GM18519 (cell line): ENCODE measurements at regions not wholly inside any gene's neighbourhood (a gene's known extent, or its start where the extent isn't known, plus 50 kb on each side); places are given as distances from the start of the nearest gene placed in this dataset.

Experiments
- ATAC-seq: cut with Tn5 transposase; IDR thresholded peaks from one replicate; pipeline ENCODE4 v1.9.1; 2021; ENCODE audit warnings: mild to moderate bottlenecking, moderate library complexity; ENCODE audit not compliant: unreplicated experiment, low FRiP score

DNA sequence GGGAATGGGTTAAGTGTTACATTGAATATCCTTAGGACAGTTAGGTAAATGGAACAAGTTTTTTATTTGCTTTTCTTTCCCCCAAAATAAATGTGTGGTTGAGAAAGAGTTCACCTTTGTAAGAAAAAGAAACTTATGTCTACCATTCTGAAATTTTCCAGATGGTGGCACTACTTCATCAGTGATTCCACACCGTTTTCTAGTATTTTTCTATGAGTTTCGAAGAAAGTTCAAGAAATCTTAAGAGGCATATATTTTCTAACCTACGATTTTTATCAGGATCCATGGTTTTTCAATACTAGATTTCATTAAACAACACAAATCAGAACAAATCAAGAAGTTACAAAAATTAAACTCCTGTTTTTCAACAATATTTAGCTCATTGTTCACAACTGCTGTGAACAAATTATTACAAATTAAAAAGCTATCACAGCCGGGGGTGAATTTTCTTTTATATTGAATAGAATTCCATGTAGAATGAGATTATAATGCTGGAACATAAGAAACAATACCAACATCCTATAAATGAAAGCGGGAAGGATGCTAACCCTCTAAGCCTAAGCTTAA, 163.1 kb upstream of the NPVF start:
- ATAC-seq = no peak

DNA sequence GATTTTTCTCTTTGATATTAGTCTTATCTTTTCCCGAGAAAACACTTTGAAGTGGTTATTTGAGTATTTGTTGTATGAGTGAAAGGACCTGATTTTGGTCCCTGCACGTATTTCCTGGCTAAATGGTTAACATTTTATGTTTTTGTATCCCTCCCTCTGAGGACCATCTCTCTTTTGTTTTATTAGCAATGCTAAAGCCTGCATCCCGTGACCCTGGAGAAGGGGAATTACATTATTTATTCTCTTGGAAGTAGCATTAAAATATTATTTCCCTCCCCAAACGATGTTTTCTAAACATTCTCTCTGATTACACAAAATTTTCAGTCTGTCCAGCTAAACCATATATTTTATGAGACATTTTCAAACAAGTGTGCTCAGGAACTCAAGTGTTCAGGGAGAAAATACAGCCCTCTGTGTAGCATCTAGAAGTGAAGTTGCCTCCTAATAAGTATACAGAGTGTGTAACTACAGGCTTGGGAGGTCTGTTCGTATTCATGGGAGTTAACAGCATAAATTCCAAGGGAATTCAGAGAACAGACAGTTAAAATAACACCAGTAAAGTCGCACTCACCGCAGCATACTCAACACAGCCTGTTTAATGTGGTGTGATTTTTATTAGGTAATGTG, 163.8 kb upstream of the NPVF start:
- ATAC-seq = no peak

DNA sequence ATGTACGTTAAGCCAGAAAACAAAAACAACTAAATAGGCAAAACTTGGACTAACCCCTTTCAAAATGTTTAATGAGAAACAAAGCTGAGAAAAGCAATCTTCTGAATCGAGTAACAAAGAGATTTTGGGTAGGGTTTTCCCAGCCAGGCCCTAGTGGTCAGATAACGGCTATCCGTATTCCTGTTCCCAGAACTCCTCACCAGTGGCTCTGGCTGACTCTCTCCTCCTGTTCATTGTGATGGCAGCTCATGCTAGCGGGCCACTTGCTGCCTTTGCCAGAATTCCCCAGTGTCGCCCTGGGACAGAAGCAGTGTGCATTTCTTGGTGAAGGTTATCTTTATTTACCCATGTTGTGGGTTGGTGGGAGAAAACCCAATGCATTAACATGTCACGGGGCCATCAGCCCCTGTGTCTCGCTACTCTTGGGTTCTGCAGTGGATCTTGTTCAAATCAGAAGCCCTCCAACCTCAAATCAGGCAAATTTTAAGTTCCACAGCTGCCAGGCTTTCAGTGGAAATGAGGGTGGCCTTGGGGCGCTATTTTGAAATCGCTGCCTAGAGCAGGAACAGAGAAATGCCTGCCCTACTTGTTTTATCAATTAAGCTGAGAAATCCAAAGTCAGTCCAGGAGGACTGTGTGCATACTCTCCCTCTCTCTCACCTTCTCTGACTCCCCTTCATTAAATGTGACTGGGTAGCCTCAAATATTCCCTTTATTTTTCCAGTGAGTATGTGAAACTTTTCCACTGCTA, 164.5 kb upstream of the NPVF start:
- no peak for ATAC-seq

DNA sequence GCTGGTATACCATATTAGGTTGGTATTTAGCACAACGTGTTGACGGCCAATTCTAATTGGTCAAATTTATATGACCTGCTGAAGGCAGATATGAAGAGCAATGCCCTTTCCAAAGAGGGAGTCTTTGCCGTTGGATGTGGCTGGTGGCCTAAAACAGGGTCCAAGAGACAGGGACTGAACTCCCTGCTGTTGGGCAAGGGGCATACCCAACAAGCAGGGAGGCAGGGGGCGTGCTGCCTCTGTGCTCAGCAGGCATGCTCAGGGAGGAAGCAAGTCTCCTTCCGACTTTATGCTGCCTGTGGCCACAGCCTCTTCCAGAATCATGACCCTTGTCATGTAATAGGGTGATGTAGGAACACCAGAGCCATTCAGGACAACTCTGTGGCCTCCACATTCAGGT, 167.7 kb upstream of the NPVF start:
- no peak for ATAC-seq

DNA sequence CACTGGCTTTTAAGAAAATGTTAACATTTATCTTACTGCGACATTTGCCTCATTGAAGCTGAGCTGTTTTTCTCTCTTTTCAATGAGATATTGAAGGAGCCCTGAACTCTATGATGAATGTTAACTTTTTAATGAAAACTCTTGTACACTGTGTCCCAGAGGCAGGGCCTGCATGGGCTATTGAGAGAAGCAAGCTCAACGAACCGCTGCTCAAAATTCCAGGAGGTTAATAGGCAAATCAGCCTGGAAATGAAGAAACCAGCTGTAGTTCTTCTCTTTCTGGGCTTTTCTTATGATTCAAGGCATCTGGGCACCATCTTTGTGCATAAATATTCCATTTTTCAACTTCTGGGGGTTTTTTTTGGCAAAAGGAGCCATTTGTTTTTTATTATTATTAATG, 168.4 kb upstream of the NPVF start:
- no peak for ATAC-seq

DNA sequence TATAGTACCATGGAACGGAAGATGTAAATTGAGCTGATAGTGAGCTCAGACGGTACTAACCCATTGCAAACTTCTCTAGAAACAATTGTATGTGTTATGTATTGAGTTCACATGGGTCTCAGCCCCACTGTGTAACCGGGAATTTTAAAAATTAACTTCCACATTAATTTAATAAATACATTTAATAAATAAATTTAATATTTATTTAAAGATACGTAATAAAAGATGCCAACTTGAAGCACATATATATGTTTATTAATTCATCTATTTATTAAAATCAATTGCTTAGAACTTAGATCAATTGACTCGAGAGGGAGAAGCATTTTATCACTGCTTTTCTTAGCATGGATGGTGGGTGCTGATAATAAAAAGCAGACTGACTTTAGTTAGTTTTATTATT, 170.1 kb upstream of the NPVF start:
- no peak for ATAC-seq

DNA sequence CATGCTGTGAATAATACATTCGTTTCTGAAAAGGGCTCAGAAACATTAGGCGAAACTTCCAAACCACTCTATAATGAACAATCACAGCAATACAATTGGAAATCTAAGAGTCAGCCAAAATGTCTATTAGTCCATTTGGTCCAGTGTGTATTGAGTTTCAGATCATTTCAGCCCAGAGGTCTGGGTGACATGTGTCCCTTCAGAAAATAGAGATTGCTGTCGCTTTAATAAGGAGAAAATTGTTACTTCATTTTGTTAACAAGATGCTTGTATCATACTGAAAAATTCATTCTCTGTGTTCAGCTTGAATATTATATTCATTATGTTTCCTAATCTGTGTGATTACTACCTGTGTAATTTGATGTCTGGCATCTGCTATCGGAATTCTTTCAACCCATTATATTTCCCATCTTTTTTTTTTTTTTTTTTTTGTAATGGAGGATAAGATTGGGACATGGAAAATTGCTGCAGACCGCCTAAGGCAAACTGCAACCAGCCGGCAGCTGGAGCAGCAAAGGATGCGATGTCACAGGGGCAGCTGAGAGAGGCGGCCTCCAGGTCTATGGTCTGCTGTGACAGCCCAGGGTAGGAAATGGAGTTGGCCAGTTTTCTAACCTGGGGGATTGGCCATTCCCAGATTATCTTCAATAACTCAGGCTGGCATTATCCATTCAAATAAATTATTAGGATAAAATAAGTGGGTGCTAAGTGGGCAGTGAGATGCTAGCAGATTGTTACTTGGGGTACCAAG, 170.9 kb upstream of the NPVF start:
- ATAC-seq = no peak

DNA sequence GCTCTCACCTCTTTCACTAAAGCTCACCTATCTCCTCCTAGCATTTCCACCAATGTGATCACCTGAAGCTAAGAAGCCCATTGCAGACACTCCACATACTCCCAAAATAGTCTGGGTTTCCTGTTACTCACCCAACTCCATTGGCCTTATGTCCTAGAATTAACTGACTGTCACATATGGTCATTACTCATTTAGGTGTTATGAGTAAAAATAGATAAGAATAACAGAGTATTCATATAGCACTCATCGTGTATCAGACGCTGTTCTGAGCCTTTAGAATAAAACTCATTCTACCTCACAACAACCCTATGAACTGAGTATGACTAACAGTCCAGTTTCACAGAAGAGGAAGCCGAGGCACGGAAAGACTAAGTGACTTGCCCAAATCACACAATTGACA, 174.2 kb upstream of the NPVF start:
- ATAC-seq = no peak

DNA sequence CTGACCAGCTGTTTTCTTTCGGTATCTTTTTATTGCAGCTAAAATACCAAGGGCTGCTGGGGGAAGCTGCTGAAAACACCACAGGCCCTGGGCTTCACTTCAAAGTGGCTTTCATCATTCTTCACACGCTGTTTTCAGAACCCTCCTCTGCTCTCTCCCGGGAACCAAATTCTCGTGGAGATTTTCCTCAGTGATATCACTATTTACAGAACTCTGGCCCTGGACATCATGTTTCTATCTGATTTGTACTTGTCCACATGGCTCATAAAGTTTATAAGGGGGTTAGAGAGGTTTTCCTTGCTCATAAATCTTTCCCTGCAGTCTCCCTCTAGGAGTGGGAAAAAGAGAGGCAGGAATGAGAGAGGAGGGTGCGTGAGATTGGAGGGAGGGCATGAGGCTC, 177.4 kb upstream of the NPVF start:
- no peak for ATAC-seq

DNA sequence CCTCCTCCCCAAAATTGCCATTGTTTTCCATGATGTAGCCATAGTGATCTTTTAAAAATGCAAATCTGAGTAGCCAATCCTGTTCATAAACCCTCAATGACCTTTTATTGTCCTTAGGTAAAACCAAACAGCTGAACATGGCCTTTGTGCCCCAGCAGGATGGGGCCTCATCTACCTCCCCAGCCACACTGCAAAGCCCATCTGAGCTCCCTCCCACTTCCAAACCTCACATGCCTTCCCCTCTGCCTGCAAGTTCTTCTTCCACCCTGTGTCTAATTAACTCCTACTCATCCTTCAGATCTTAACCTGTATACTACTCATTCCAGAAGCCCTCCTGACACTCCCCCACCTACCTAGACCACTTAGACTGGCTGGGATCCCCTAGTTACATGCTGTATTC, 178.8 kb upstream of the NPVF start:
- no peak for ATAC-seq

DNA sequence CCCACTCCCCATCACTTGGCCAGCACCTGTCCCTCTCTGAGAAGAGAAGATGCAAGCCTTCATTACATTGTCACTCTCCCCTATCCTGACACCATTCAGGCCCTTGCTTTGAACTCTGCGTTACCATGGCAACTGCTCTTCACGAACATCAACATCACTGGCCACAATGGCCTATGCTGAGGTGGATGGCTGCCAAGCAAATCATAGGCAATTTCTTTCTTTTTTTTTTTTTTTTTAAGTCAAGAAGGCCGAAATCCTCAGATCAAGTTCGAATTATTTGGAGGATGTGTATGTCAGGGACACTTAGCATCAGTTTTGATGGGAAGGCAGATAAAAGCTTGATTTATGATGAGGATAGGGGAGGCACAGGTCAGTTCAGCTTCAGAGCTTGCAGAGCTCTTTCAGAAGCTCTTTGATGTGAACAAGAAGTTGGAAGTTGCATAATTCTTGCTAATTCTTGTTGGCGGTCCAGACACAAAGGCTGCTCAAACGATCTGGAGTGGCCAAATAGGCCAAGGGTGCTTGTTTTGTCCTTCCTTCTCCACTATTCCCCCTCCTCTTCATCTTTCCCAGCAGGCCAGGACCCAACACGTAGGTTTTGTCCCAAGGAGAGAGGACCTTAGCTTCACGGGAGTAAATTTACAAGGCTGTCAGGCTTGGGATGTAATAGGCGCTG, 179.9 kb upstream of the NPVF start:
- ATAC-seq = no peak

DNA sequence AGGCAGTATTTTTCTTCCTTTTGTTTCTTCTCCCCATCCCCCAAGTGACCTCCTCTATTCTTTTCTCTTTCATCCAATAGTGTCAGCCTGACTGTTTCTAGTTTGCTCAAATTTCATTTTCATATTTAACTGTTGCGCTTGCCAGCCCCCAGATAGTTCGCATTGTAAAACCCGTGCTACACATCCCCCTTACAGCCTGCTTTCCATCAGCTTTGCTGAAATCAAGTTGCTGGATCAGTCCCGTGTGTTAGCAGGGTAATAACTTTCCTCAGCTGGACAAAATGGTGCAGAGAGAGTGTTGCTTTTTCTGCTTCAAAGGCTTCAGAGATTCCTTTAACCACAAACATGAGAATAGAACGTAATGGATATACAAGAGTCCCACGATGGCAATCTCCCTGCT, 180.6 kb upstream of the NPVF start:
- no peak for ATAC-seq

DNA sequence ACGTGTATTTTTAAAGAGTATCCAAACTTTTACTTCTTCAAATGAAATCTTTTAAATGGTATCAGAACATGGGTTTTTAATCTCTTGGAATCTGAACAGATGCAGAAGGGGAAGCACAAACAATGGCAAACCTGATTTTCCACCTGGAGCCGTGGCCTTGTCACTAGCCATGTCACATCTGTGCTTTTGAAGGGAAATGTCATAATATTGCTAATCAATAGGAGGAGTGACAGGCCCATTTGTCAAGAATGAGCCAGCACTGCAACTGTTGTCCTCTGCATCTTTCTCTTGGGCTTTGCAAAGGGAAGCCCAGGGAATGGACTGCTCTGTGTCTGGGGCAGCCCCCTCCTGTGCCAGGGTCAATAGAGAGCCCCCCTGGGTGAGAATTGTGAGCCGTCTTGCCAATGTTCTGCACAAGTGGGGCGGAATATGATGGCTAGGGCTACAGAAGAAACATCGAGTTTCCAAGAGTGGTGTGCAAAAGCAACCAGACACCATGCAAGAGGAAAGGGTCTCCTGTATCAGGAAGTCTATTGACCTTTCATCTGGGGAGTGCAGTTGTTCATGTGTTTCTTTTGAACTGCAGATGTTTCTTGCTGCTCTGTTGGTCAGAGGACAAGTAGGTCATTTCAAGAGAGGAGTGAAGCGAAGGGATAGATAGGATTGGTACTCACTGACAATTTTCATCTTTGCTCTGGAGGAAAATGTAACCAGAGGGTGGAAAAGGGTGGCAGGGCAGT, 181.8 kb upstream of the NPVF start:
- no peak for ATAC-seq

DNA sequence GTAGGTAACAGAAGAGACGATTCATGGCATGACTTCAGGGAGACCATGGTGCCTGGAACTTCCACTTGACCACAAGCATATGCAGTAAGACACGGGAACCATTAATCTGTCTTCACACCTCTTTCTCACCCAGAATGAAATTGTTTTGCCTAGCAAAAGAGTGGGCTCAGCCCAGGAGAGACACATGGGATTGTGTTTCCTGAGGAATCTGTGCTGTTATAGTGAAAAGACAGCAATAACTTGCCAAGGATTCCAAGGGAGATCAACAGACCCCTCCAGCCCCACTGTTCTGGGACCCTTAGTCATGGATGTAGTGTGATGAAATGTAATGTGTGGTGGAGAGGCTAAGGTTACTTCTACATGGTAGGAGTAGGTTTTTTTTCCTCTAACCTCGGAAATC, 192.5 kb upstream of the NPVF start:
- no peak for ATAC-seq

DNA sequence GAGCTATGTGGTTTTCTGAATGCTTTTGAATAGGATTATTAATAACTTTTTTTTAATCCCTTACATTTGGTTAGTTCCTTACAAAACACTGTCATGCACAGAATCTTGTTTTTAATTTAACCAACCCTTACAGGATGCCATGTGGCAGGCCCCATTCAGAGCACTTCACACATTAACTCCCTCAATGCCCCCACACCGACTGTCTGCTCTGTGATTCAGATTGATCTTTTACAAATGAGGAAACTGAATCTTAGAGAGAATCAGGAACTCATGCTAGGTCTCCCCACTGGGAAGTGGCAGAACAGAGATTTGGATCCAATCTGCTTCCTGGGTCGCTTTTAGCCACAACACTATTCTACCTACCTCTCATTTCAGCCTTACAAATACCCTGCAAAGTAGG, 195.8 kb upstream of the NPVF start:
- ATAC-seq = no peak

DNA sequence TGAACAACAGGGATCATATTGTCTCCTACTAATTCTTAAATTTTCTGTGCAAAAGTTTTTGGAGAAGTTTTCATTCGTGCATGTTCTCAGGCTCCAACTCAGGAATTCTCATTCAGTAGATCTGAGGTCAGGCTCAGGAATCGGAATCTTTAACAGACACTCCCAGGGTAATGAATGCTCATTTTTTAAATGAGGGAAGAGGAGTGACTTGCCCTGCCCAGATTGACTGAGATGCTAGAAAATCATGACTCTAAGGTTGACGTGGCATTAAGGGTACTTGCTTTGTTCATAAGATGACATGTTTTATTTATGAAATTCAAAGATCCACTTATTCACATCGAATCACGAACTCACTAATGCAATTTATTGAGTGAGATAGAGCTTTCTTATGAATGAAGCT, 196.6 kb upstream of the NPVF start:
- no peak for ATAC-seq

DNA sequence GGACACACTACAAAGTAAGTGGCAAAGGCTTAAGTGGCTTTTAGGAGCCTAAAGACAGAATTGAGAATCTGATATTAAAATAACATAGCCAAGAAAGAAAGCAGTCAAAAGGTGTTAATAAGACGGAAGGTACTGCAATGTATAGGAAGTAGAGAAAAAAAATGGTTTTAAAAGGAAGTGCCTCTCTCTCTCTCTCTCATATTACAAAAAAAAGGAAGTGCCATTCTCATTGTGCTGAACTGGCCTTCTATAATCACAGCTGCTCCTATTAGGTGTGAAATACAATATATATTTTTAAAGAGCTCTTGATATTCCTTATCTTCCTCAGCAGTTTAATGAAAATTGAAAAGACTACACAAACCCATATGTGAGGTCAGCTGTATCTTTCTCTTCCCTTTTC, 199.4 kb upstream of the NPVF start:
- ATAC-seq = no peak

DNA sequence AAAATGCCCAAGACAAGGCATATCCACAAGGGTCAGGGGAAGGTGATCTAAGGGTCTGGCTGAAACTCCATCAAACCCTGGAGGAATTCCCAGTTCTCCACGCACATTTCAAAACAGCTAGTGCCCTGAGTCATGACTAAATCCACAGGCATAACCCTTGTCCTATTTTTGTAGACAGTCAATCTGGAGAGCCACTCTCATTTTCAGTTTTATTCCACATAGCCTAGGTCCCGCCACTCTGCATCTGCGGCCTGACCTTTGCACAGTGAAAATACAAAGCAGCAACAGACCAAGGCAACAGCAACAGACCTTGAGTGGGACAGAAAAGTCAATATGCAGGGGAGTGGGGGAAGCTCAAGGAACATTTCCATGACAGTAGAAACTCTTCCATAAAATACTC, 201.4 kb upstream of the NPVF start:
- no peak for ATAC-seq

DNA sequence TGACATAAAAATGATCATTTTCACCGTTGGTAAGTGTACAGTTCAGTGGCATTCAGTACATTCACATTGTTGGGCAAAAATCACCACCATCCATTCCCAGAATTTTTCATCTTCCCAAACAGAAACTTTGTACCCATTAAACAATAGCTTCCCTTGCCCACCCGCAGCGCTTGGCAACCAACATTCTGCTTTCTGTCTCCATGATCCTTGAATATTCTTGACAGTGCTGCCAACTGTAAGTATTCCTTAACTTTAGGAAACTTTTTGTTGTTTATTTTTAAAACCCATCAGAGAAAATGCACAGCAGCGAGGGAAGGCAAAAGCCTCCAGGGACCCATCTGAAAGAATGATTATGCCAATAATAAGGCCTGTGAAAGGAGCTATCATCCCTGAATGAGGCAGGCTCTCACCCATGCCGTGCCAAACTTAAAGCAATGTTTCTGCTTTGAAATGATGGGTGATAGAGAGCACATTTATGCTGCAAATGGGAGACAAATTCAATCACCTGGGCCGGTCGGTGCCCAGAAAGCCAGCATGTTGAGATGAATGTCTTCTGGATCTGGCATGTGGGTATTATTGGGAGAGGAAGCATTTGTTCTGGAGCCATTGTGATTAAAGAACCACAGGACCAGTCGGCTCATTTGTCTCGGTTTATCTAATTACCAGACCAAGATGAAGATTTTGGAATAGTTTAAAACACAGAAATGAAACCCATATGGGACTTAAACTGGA, 202.1 kb upstream of the NPVF start:
- ATAC-seq = no peak
